Neural cell (in vitro differentiated cells): ENCODE measurements at regions not wholly inside any gene's neighbourhood (a gene's known extent, or its start where the extent isn't known, plus 50 kb on each side); places are given as distances from the start of the nearest gene placed in this dataset.

ENCODE experiments used
- EZH2 ChIP-seq: fragments of 200-600, 300-800 bp; shearing (Covaris generic), sonication (generic); IDR thresholded peaks from 2 replicates; pipeline ENCODE4 v1.6.1; 2014; ENCODE audit warnings: antibody characterized with exemption, low read length, borderline replicate concordance, mild to moderate bottlenecking; ENCODE audit not compliant: insufficient read depth, poor library complexity, severe bottlenecking
- POLR2AphosphoS5 ChIP-seq: IDR thresholded peaks from 2 replicates; pipeline ENCODE4 v1.6.1; 2012
- RAD21 ChIP-seq: fragments of 450-650 bp; conservative IDR thresholded peaks from 2 replicates; pipeline ENCODE4 v1.6.1; 2014; ENCODE audit warnings: antibody characterized with exemption, mild to moderate bottlenecking, moderate library complexity
- TAF1 ChIP-seq: IDR thresholded peaks from 2 replicates; pipeline ENCODE4 v1.6.1; 2012; ENCODE audit warnings: low read depth
- TF ChIP-seq, protein P1 (sequence below): fragments of 450-650 bp; IDR thresholded peaks from 2 replicates; pipeline ENCODE4 v1.5.1; 2014; ENCODE audit warnings: antibody characterized with exemption, mild to moderate bottlenecking, moderate library complexity; ENCODE audit not compliant: poor library complexity, severe bottlenecking
- TF ChIP-seq, protein P2 (sequence below): IDR thresholded peaks from 2 replicates; pipeline ENCODE4 v1.6.1; 2012; ENCODE audit warnings: borderline replicate concordance

DNA sequence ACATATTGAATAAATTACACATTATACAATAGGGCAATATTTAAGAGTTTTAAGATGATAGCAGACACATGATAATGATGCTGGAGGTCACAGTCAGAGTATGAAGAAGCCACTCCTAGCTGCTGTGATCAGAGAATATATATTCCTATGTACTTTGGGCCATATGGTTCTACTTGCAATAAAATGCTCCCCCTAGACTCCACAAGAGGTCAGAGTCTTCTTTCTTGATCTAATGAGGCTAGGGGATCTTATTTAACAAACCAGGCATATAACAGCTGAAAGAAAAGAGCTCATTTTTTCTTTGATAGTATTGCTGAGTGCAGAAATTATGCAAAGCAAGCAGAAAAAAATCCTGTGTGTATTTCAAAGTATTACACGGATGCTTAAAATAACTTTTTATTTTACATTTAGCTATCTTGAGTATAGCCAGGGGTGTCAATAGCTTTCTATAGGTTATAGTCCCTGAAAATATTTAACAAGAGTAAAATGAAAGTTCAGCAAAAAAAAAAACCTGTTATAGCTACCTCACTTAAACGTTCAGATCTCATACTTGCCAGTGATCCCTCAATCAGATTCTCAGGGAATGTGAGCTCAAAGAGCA, 748.7 kb upstream of the CHAC2 start:
- TF ChIP-seq POLR2AphosphoS5 (no peak), EZH2 (no peak), TAF1 (no peak), RAD21 (peak; percentile 58)
- TF ChIP-seq, protein P1, sequence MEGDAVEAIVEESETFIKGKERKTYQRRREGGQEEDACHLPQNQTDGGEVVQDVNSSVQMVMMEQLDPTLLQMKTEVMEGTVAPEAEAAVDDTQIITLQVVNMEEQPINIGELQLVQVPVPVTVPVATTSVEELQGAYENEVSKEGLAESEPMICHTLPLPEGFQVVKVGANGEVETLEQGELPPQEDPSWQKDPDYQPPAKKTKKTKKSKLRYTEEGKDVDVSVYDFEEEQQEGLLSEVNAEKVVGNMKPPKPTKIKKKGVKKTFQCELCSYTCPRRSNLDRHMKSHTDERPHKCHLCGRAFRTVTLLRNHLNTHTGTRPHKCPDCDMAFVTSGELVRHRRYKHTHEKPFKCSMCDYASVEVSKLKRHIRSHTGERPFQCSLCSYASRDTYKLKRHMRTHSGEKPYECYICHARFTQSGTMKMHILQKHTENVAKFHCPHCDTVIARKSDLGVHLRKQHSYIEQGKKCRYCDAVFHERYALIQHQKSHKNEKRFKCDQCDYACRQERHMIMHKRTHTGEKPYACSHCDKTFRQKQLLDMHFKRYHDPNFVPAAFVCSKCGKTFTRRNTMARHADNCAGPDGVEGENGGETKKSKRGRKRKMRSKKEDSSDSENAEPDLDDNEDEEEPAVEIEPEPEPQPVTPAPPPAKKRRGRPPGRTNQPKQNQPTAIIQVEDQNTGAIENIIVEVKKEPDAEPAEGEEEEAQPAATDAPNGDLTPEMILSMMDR: peak; percentile 46
- TF ChIP-seq, protein P2, sequence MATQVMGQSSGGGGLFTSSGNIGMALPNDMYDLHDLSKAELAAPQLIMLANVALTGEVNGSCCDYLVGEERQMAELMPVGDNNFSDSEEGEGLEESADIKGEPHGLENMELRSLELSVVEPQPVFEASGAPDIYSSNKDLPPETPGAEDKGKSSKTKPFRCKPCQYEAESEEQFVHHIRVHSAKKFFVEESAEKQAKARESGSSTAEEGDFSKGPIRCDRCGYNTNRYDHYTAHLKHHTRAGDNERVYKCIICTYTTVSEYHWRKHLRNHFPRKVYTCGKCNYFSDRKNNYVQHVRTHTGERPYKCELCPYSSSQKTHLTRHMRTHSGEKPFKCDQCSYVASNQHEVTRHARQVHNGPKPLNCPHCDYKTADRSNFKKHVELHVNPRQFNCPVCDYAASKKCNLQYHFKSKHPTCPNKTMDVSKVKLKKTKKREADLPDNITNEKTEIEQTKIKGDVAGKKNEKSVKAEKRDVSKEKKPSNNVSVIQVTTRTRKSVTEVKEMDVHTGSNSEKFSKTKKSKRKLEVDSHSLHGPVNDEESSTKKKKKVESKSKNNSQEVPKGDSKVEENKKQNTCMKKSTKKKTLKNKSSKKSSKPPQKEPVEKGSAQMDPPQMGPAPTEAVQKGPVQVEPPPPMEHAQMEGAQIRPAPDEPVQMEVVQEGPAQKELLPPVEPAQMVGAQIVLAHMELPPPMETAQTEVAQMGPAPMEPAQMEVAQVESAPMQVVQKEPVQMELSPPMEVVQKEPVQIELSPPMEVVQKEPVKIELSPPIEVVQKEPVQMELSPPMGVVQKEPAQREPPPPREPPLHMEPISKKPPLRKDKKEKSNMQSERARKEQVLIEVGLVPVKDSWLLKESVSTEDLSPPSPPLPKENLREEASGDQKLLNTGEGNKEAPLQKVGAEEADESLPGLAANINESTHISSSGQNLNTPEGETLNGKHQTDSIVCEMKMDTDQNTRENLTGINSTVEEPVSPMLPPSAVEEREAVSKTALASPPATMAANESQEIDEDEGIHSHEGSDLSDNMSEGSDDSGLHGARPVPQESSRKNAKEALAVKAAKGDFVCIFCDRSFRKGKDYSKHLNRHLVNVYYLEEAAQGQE: no peak
